Body of pancreas (tissue), 4 donors: ENCODE measurements at regions not wholly inside any gene's neighbourhood (a gene's known extent, or its start where the extent isn't known, plus 50 kb on each side); places are given as distances from the start of the nearest gene placed in this dataset.

Experiments
- CTCF ChIP-seq, 7 experiments: fragments of 450-650 bp in 4 of 7; fragments of 200-600 bp in 3 of 7; sonication (generic) in 3 of 7; IDR thresholded peaks; one replicate each; pipeline ENCODE4 v1.5.1; 2016 to 2019; ENCODE audit warnings: antibody characterized with exemption in 7 of 7
- POLR2A ChIP-seq, 3 donors: fragments of 450-650 bp; IDR thresholded peaks; one replicate each; pipeline ENCODE4 v1.6.1; 2016; ENCODE audit warnings: antibody characterized with exemption in 3 of 3, mild to moderate bottlenecking in 2 of 3

GRCh38 chr1:30250984-30251850 is 472.2 kb downstream of the MATN1 start:
- no peak for TF ChIP-seq POLR2A (IDR thresholded peaks at IDR 0.05)
- no peak for TF ChIP-seq CTCF (IDR thresholded peaks at IDR 0.05)
